ENCODE measurements at regions not wholly inside any gene's neighbourhood (a gene's known extent, or its start where the extent isn't known, plus 50 kb on each side); places are given as distances from the start of the nearest gene placed in this dataset.
"Not testable (repeated sequence)": the region's sequence is repeated elsewhere in the genome, so short reads cannot be mapped to it uniquely, and the experiment has no call there.

- DNase-seq: not testable (repeated sequence)
Measured at GRCh38 chr3:75840160-75840559, 54.8 kb upstream of the ZNF717 start.

- not testable (repeated sequence) for DNase-seq
Measured at GRCh38 chr3:75850301-75851008, 65.1 kb upstream of the ZNF717 start.

- DNase-seq: no peak
Measured at GRCh38 chr3:75863130-75863529, 77.8 kb upstream of the ZNF717 start.

- no peak for DNase-seq
Measured at GRCh38 chr3:75863878-75864277, 78.5 kb upstream of the ZNF717 start.

- DNase-seq: not testable (repeated sequence)
Measured at GRCh38 chr3:75883719-75884118, 98.4 kb upstream of the ZNF717 start.

- DNase-seq: no peak
Measured at GRCh38 chr3:75886971-75887526, 101.7 kb upstream of the ZNF717 start.

GRCh38 chr3:75894234-75894633 is 108.9 kb upstream of the ZNF717 start:
- no peak for DNase-seq

GRCh38 chr3:75896265-75896664 is 110.9 kb upstream of the ZNF717 start:
- no peak for DNase-seq

- DNase-seq: not testable (repeated sequence)
Measured at GRCh38 chr3:75901446-75901845, 116.1 kb upstream of the ZNF717 start.

- DNase-seq: no peak
Measured at GRCh38 chr3:75906555-75907112, 121.3 kb upstream of the ZNF717 start.

- no peak for DNase-seq
Measured at GRCh38 chr3:75913800-75914350, 128.5 kb upstream of the ZNF717 start.

- not testable (repeated sequence) for DNase-seq
Measured at GRCh38 chr3:75914741-75915140, 129.4 kb upstream of the ZNF717 start.

GRCh38 chr3:75938921-75939320 is 153.6 kb upstream of the ZNF717 start:
- DNase-seq: no peak

GRCh38 chr3:75951941-75952340 is 166.6 kb upstream of the ZNF717 start:
- no peak for DNase-seq

- not testable (repeated sequence) for DNase-seq
Measured at GRCh38 chr3:75960031-75960430, 174.7 kb upstream of the ZNF717 start.

- not testable (repeated sequence) for DNase-seq
Measured at GRCh38 chr3:75962054-75962453, 176.7 kb upstream of the ZNF717 start.

GRCh38 chr3:75967071-75967470 is 181.7 kb upstream of the ZNF717 start:
- no peak for DNase-seq

GRCh38 chr3:75978686-75979085 is 193.3 kb upstream of the ZNF717 start:
- DNase-seq: no peak

GRCh38 chr3:75981401-75981800 is 196.1 kb upstream of the ZNF717 start:
- no peak for DNase-seq

GRCh38 chr3:75982151-75982550 is 196.8 kb upstream of the ZNF717 start:
- no peak for DNase-seq

- DNase-seq: no peak
Measured at GRCh38 chr3:75983111-75983510, 197.8 kb upstream of the ZNF717 start.

GRCh38 chr3:75983609-75984290 is 198.4 kb upstream of the ZNF717 start:
- no peak for DNase-seq

GRCh38 chr3:75985432-75985831 is 200.1 kb upstream of the ZNF717 start:
- DNase-seq: no peak

- DNase-seq: no peak
Measured at GRCh38 chr3:76010252-76010651, 224.9 kb upstream of the ZNF717 start.

All from inflammatory macrophage treated with lipopolysaccharide for 4 hours (primary cell).